IMR-90 (cell line): ENCODE measurements at regions not wholly inside any gene's neighbourhood (a gene's known extent, or its start where the extent isn't known, plus 50 kb on each side); places are given as distances from the start of the nearest gene placed in this dataset.

Experiments
- ATAC-seq: fragments of 200-7000 bp; cut with Tn5 transposase; 2 replicates; pipeline ENCODE4 v1.9.1; 2020; ENCODE audit warnings: low read depth, mild to moderate bottlenecking, moderate library complexity
- BruUV-seq: library from RNA; stranded (reverse); fragments of 400-500 nt; replicated peaks from 2 replicates; lab custom pipeline; 2021; lab: Mats Ljungman, UMichigan
- CTCF ChIA-PET: fragments of 300-600 bp; formaldehyde crosslinking; extraction: SDS; loops from one replicate; lab custom pipeline; 2021; ENCODE audit warnings: antibody characterized with exemption; lab: Yijun Ruan, JAX
- POLR2A ChIA-PET: fragments of 300-600 bp; sonication (Branson Sonifier 250); formaldehyde crosslinking; loops from one replicate; lab custom pipeline; 2022; ENCODE audit warnings: antibody characterized with exemption; ENCODE audit not compliant: unreplicated experiment; lab: Charles Lee
- DNase-seq: peaks from one replicate; pipeline ENCODE4 v3.0.0; 2013
- H2AFZ ChIP-seq: replicated peaks from 2 replicates; pipeline ENCODE3; 2013; ENCODE audit warnings: low read length, mild to moderate bottlenecking; ENCODE audit not compliant: poor library complexity
- H2AK5ac ChIP-seq: 2 replicates; pipeline ENCODE4 v1.6.1; 2013; ENCODE audit warnings: low read depth, low read length, inconsistent platforms
- H2AK9ac ChIP-seq: replicated peaks from 2 replicates; pipeline ENCODE3; 2013; ENCODE audit warnings: mild to moderate bottlenecking, low read depth, low read length, moderate library complexity; ENCODE audit not compliant: poor library complexity
- H2BK120ac ChIP-seq: 2 replicates; pipeline ENCODE4 v1.6.1; 2013; ENCODE audit warnings: low read depth, low read length, inconsistent platforms
- H2BK15ac ChIP-seq: 3 replicates; pipeline ENCODE4 v1.6.1; 2013; ENCODE audit warnings: low read depth, low read length, inconsistent platforms
- H2BK20ac ChIP-seq: 2 replicates; pipeline ENCODE4 v1.6.1; 2013; ENCODE audit warnings: low read depth, mild to moderate bottlenecking, inconsistent platforms, low read length, moderate library complexity
- H2BK5ac ChIP-seq: 2 replicates; pipeline ENCODE4 v1.6.1; 2013; ENCODE audit warnings: mild to moderate bottlenecking, low read depth, low read length, inconsistent platforms; ENCODE audit not compliant: poor library complexity, severe bottlenecking
- H3K14ac ChIP-seq: replicated peaks from 2 replicates; pipeline ENCODE4 v1.6.1; 2013; ENCODE audit warnings: low read depth, low read length, inconsistent platforms
- H3K18ac ChIP-seq: 2 replicates; pipeline ENCODE4 v1.6.1; 2013; ENCODE audit warnings: low read depth, low read length, control low read depth
- H3K23ac ChIP-seq: 2 replicates; pipeline ENCODE4 v1.6.1; 2013; ENCODE audit warnings: low read depth, low read length, inconsistent platforms
- H3K27ac ChIP-seq: 2 replicates; pipeline ENCODE4 v1.5.1; 2013; ENCODE audit warnings: mild to moderate bottlenecking, control low read depth, low read length; ENCODE audit not compliant: insufficient read depth
- H3K27me3 ChIP-seq: 2 replicates; pipeline ENCODE4 v1.6.1; 2013; ENCODE audit warnings: low read length; ENCODE audit not compliant: control insufficient read depth, insufficient read depth
- H3K36me3 ChIP-seq: 2 replicates; pipeline ENCODE4 v1.6.1; 2013; ENCODE audit warnings: low read length, mixed read lengths; ENCODE audit not compliant: control insufficient read depth, insufficient read depth
- H3K4ac ChIP-seq: 2 replicates; pipeline ENCODE4 v1.6.1; 2013; ENCODE audit warnings: low read depth, low read length, inconsistent platforms
- H3K4me1 ChIP-seq: 2 replicates; pipeline ENCODE4 v1.6.1; 2013; ENCODE audit warnings: low read length, mixed read lengths; ENCODE audit not compliant: control insufficient read depth, insufficient read depth
- H3K4me2 ChIP-seq: 2 replicates; pipeline ENCODE4 v1.6.1; 2013; ENCODE audit warnings: low read depth, mild to moderate bottlenecking, control low read depth, low read length, moderate library complexity
- H3K4me3 ChIP-seq: 2 replicates; pipeline ENCODE4 v1.5.1; 2013; ENCODE audit warnings: low read depth, mild to moderate bottlenecking, control low read depth, low read length, moderate library complexity; ENCODE audit not compliant: insufficient read depth
- H3K56ac ChIP-seq: 2 replicates; pipeline ENCODE4 v1.6.1; 2013; ENCODE audit warnings: low read length, inconsistent platforms; ENCODE audit not compliant: insufficient read depth; ENCODE audit errors: extremely low read depth
- H3K79me1 ChIP-seq, 2 experiments: 2 replicates each; pipeline ENCODE4 v1.6.1; 2013; ENCODE audit warnings: low read length in 2 of 2, inconsistent platforms in 1 of 2, low read depth in 1 of 2
- H3K9ac ChIP-seq: 2 replicates; pipeline ENCODE4 v1.6.1; 2013; ENCODE audit warnings: low read depth, low read length, control low read depth
- H3K9me1 ChIP-seq: 2 replicates; pipeline ENCODE4 v1.6.1; 2013; ENCODE audit warnings: low read length, inconsistent platforms; ENCODE audit not compliant: insufficient read depth
- H3K9me3 ChIP-seq: 2 replicates; pipeline ENCODE4 v1.6.1; 2013; ENCODE audit warnings: low read length; ENCODE audit not compliant: control insufficient read depth, insufficient read depth
- H4K20me1 ChIP-seq: 2 replicates; pipeline ENCODE4 v1.6.1; 2013; ENCODE audit warnings: low read length, inconsistent platforms; ENCODE audit not compliant: insufficient read depth
- H4K5ac ChIP-seq: 2 replicates; pipeline ENCODE4 v1.6.1; 2013; ENCODE audit warnings: mild to moderate bottlenecking, low read depth, low read length, control low read depth
- H4K8ac ChIP-seq, 2 experiments: 2 replicates each; pipeline ENCODE4 v1.6.1; 2013; ENCODE audit warnings: low read depth in 2 of 2, low read length in 2 of 2, control low read depth in 1 of 2, inconsistent platforms in 1 of 2
- H4K91ac ChIP-seq: 2 replicates; pipeline ENCODE4 v1.6.1; 2013; ENCODE audit warnings: low read depth, low read length, inconsistent platforms; ENCODE audit not compliant: insufficient read depth
- BHLHE40 ChIP-seq: fragments of 150-350 bp; IDR thresholded peaks from 2 replicates; pipeline ENCODE4 v1.6.1; 2016; ENCODE audit warnings: mild to moderate bottlenecking, low read depth, low read length
- CEBPB ChIP-seq: IDR thresholded peaks from 2 replicates; pipeline ENCODE4 v1.6.1; 2012; ENCODE audit warnings: low read depth, low read length, improper control_type of control experiment
- CHD1 ChIP-seq: IDR thresholded peaks from 2 replicates; pipeline ENCODE4 v1.6.1; 2012; ENCODE audit warnings: low read depth, low read length, improper control_type of control experiment
- FOS ChIP-seq: fragments of 150-350 bp; IDR thresholded peaks from 2 replicates; pipeline ENCODE4 v1.6.1; 2016; ENCODE audit warnings: low read depth, low read length
- MAFK ChIP-seq: IDR thresholded peaks from 2 replicates; pipeline ENCODE4 v1.6.1; 2012; ENCODE audit warnings: low read depth, low read length, improper control_type of control experiment
- MAZ ChIP-seq: IDR thresholded peaks from 2 replicates; pipeline ENCODE4 v1.6.1; 2012; ENCODE audit warnings: low read depth, mild to moderate bottlenecking, low read length, improper control_type of control experiment, moderate library complexity, borderline replicate concordance
- MXI1 ChIP-seq: IDR thresholded peaks from 2 replicates; pipeline ENCODE4 v1.6.1; 2012; ENCODE audit warnings: low read depth, mild to moderate bottlenecking, low read length, moderate library complexity, borderline replicate concordance
- NFE2L2 ChIP-seq: fragments of 150-350 bp; IDR thresholded peaks from 2 replicates; pipeline ENCODE4 v1.6.1; 2016; ENCODE audit warnings: low read depth, mild to moderate bottlenecking, low read length
- POLR2A ChIP-seq: IDR thresholded peaks from 2 replicates; pipeline ENCODE4 v1.6.1; 2012; ENCODE audit warnings: mild to moderate bottlenecking, low read depth, low read length
- RAD21 ChIP-seq: IDR thresholded peaks from 2 replicates; pipeline ENCODE4 v1.6.1; 2012; ENCODE audit warnings: low read length, improper control_type of control experiment
- RCOR1 ChIP-seq: IDR thresholded peaks from 2 replicates; pipeline ENCODE4 v1.6.1; 2012; ENCODE audit warnings: mild to moderate bottlenecking, low read length, improper control_type of control experiment; ENCODE audit not compliant: insufficient replicate concordance
- RFX5 ChIP-seq: IDR thresholded peaks from 2 replicates; pipeline ENCODE4 v1.8.0; 2012; ENCODE audit warnings: low read depth, mild to moderate bottlenecking, low read length, moderate library complexity
- SMC3 ChIP-seq: fragments of 150-350 bp; IDR thresholded peaks from 2 replicates; pipeline ENCODE4 v1.6.1; 2016; ENCODE audit warnings: low read depth, mild to moderate bottlenecking, antibody characterized with exemption, low read length, moderate library complexity
- WGBS, 2 experiments: methylation state at CpG; one replicate each; pipeline versions ENCODE4 v1.1.5 to v1.1.7; 2013; ENCODE audit warnings: missing lambda C conversion rate in 2 of 2; ENCODE audit not compliant: insufficient read length in 1 of 2; ENCODE audit errors: extremely low coverage in 2 of 2; 5-methylcytosine and 5-hydroxymethylcytosine counted together
- dilution Hi-C: fragments of 300-500 bp; cut with HindIII; formaldehyde crosslinking; loops from one replicate; pipeline ENCODE4 v1.14.3; 2018; ENCODE audit warnings: low sequenced_read_pairs; ENCODE audit not compliant: unreplicated experiment
- in situ Hi-C: fragments of 300-500 bp; cut with MboI; formaldehyde crosslinking; loops from 3 replicates; pipeline ENCODE4 v1.14.3; 2019; ENCODE audit warnings: low sequenced_read_pairs, inconsistent platforms, mixed read lengths
- intact Hi-C: fragments of 100-400 bp; cut with micrococcal nuclease; formaldehyde crosslinking; loops from 2 replicates; pipeline ENCODE4 v1.10.0; 2022
- TF ChIP-seq, protein P1 (sequence below): fragments of 150-350 bp; IDR thresholded peaks from 2 replicates; pipeline ENCODE4 v1.6.1; 2017; ENCODE audit warnings: mild to moderate bottlenecking, antibody characterized with exemption, low read length, low read depth
- TF ChIP-seq, protein P2 (sequence below): fragments of 150-350 bp; IDR thresholded peaks from 2 replicates; pipeline ENCODE4 v1.6.1; 2016; ENCODE audit warnings: low read depth, mild to moderate bottlenecking, low read length, moderate library complexity, borderline replicate concordance

DNA sequence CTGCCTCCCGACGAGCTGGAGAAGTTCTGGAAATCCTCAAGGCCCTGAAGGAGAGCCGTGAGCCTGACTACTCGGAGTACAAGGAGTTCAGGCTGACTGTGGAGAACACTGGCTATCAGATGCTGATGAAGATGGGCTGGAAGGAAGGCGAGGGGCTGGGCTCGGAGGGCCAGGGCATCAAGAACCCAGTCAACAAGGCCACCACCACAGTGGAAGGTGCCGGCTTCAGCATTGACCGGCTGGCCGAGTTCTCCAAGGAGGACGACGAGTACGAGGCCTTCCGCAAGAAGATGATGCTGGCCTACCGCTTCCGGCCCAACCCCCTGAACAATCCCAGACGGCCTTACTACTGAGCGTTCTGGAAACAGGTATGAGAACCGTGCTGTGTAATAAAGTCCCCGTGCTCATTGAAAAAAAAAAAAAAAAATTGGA is 366.1 kb upstream of the ATXN7L3B start:
- H3K23ac ChIP-seq, result no peak overlapping the region
- no peak overlapping the region for H4K5ac ChIP-seq
- dilution Hi-C loops, result no loop called here
- H3K9me3 ChIP-seq, result peaks cover 14% of the 10 kb centered on the region
- no peak overlapping the region for H3K4me3 ChIP-seq
- no peaks in the 10 kb centered on the region for H4K20me1 ChIP-seq
- no peaks in the 10 kb centered on the region for H3K36me3 ChIP-seq
- no peak overlapping the region for H3K18ac ChIP-seq
- H3K79me1 ChIP-seq, result no peaks in the 10 kb centered on the region
- H3K56ac ChIP-seq, result no peak overlapping the region
- no peak overlapping the region for H2AFZ ChIP-seq
- no peak overlapping the region for H2BK15ac ChIP-seq
- ATAC-seq (no peak), DNase-seq (no peak)
- intact Hi-C loops, result no loop called here
- H4K91ac ChIP-seq, result no peak overlapping the region
- WGBS, 2 experiments, result 81% methylated on average over 10 of the region's 19 CpGs; no CpG with 5 or more reads in 1 of the 2 experiments
- H3K4me1 ChIP-seq, result no peaks in the 10 kb centered on the region
- H3K4ac ChIP-seq, result no peak overlapping the region
- H3K27ac ChIP-seq, result no peak overlapping the region
- H2AK5ac ChIP-seq, result no peak overlapping the region
- POLR2A ChIA-PET, result no interaction called here
- no peak overlapping the region for H3K4me2 ChIP-seq
- no peaks in the 10 kb centered on the region for H3K9me1 ChIP-seq
- no peaks in the 10 kb centered on the region for H3K27me3 ChIP-seq
- CTCF ChIA-PET, result no interaction called here
- no peak overlapping the region for H2BK5ac ChIP-seq
- no peak overlapping the region for H4K8ac ChIP-seq
- H2BK120ac ChIP-seq, result no peak overlapping the region
- H2BK20ac ChIP-seq, result no peak overlapping the region
- in situ Hi-C loops, result no loop called here
- no peak overlapping the region for H3K9ac ChIP-seq
- BruUV-seq, result no TSS peak
- TF ChIP-seq MAZ (no peak), BHLHE40 (no peak), NFE2L2 (no peak), POLR2A (no peak), MAFK (no peak), RCOR1 (no peak), MXI1 (no peak), FOS (no peak), CHD1 (no peak), RFX5 (no peak), SMC3 (no peak), CEBPB (no peak), RAD21 (no peak)
- TF ChIP-seq, protein P1, sequence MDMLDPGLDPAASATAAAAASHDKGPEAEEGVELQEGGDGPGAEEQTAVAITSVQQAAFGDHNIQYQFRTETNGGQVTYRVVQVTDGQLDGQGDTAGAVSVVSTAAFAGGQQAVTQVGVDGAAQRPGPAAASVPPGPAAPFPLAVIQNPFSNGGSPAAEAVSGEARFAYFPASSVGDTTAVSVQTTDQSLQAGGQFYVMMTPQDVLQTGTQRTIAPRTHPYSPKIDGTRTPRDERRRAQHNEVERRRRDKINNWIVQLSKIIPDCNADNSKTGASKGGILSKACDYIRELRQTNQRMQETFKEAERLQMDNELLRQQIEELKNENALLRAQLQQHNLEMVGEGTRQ, result no peak
- TF ChIP-seq, protein P2, sequence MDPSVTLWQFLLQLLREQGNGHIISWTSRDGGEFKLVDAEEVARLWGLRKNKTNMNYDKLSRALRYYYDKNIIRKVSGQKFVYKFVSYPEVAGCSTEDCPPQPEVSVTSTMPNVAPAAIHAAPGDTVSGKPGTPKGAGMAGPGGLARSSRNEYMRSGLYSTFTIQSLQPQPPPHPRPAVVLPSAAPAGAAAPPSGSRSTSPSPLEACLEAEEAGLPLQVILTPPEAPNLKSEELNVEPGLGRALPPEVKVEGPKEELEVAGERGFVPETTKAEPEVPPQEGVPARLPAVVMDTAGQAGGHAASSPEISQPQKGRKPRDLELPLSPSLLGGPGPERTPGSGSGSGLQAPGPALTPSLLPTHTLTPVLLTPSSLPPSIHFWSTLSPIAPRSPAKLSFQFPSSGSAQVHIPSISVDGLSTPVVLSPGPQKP, result no peak
- no peak overlapping the region for H3K14ac ChIP-seq
- H2AK9ac ChIP-seq, result no peak overlapping the region
